Epithelial cell of proximal tubule (primary cell): ENCODE measurements at regions not wholly inside any gene's neighbourhood (a gene's known extent, or its start where the extent isn't known, plus 50 kb on each side); places are given as distances from the start of the nearest gene placed in this dataset.

Experiments
- DNase-seq: peaks from one replicate; pipeline ENCODE4 v3.0.0-alpha.2; 2011; ENCODE audit warnings: low read depth
- H3K4me3 ChIP-seq: 2 replicates; pipeline ENCODE4 v1.5.1; 2011; ENCODE audit warnings: low read depth, mild to moderate bottlenecking, low read length
- TF ChIP-seq, protein P1 (sequence below): conservative IDR thresholded peaks from 2 replicates; pipeline ENCODE4 v1.5.1; 2012; ENCODE audit warnings: low read depth, mild to moderate bottlenecking, low read length

DNA sequence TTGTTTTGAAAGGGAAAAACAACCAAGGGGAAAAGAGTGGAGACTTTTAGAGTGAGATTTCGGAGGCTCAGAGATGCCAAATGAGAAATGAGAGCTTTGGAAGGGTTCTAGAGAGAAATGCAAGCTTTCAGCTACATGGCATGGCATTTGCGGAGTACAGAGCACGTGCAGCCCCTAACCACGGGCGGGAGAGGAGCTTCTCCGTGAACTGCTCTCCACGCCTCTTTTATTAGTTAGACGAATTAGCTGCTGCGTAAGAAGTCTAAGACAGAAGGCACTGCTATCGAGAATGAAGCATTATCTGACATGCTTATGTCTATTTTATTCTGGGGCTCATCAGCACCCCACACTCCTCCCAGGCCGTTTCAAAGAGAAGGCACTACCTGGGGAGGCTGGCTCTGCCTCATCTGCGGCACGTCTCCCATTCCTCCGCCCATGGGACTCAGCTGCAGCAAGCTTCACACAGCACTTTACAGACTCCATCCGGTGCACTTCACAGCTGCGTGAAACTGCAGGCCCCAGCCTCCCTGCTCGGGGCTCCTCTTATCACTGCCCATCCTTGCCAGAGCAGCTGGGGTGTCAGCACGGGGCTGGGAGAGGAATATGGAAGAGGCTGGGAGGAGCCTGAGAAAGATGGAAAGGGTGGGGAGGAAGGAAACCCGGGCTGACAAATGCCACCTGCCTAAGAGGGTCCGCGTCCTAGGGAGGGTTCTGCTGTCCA, 207.3 kb upstream of the APCDD1 start:
- no peak overlapping the region for H3K4me3 ChIP-seq
- TF ChIP-seq, protein P1, sequence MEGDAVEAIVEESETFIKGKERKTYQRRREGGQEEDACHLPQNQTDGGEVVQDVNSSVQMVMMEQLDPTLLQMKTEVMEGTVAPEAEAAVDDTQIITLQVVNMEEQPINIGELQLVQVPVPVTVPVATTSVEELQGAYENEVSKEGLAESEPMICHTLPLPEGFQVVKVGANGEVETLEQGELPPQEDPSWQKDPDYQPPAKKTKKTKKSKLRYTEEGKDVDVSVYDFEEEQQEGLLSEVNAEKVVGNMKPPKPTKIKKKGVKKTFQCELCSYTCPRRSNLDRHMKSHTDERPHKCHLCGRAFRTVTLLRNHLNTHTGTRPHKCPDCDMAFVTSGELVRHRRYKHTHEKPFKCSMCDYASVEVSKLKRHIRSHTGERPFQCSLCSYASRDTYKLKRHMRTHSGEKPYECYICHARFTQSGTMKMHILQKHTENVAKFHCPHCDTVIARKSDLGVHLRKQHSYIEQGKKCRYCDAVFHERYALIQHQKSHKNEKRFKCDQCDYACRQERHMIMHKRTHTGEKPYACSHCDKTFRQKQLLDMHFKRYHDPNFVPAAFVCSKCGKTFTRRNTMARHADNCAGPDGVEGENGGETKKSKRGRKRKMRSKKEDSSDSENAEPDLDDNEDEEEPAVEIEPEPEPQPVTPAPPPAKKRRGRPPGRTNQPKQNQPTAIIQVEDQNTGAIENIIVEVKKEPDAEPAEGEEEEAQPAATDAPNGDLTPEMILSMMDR = no peak
- no peak for DNase-seq

- no peak for DNase-seq
- TF ChIP-seq, protein P1 = no peak
- H3K4me3 ChIP-seq = no peak overlapping the region
These were observed 206.7 kb upstream of the APCDD1 start for GRCh38 chr18:10247742-10248082.

DNA sequence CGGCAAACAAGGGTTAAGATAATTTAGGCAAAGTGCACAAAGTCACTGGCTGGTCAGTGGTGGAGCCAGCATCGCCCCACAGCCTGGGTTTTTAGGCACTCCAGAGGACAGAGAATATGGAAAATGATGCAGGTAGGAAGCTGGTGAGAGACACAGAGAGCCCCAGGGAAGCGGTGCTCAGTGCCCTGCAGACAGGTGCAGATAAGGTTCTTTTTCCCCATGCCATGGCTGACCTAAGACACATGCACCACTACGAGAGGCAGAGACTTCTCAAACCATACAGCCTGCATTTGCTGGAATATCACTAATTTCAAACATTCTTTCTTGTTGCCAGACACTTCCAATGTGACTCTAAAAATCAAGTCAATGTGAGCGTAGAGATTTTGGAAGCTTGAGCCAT, 205.7 kb upstream of the APCDD1 start:
- no peak for DNase-seq
- TF ChIP-seq, protein P1 = no peak
- no peak overlapping the region for H3K4me3 ChIP-seq

GRCh38 chr18:10249270-10249669, 205.2 kb upstream of the APCDD1 start:
- no peak overlapping the region for H3K4me3 ChIP-seq
- DNase-seq = no peak
- TF ChIP-seq, protein P1 = no peak

DNA sequence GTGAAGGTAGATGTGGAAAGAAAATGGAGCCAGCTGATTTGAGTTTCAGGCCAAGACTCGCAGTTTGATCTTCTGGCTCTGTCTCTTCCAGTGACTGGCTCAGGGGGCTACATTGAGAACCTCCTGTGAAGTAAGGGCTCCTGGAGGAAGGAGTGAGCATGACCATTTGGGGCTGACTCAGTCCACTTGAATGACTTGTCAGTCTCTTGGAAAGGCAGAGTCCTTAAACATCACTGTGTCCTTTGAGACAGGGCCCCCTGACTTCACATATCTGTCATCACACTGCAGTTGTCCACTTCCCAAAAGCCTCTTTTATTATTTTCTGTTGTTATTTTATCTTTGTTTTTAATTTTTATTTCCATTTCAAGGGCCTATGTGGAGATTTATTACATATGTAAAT, 204.6 kb upstream of the APCDD1 start:
- no peak for DNase-seq
- TF ChIP-seq, protein P1 = no peak
- no peak overlapping the region for H3K4me3 ChIP-seq

DNA sequence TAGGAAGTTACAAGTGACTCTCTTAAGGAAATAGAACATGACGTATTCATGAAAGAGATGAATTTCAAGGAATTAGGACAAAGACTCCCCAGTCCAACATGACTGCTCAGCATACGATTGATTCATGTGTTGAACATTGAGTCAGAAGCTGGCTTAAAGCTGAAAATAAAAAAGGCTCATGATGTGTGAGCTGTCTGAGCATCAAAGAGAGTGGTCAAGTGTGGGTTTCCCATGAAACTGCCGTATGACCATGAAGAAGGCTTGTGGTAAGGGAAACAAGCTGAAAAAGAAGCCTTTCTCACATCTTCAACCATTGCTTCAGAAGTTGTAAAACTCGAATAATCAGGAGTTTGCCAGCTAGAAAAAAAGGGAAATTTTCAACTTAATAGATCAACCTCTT, 201.9 kb upstream of the APCDD1 start:
- DNase-seq = no peak
- TF ChIP-seq, protein P1 = no peak
- no peak overlapping the region for H3K4me3 ChIP-seq
